Right lobe of liver (tissue), 6 donors: ENCODE measurements at regions not wholly inside any gene's neighbourhood (a gene's known extent, or its start where the extent isn't known, plus 50 kb on each side); places are given as distances from the start of the nearest gene placed in this dataset.

ENCODE experiments used
- ATAC-seq, 4 donors: fragments of 200-7000 bp; cut with Tn5 transposase; one replicate each; pipeline ENCODE4 v1.9.1; 2020; ENCODE audit warnings: mild to moderate bottlenecking in 4 of 4, moderate library complexity in 4 of 4
- DNase-seq, 3 donors: peaks; one replicate each; pipeline ENCODE4 v3.0.0-alpha.2; 2020
- H3K27ac ChIP-seq, 3 donors: fragments of 200-600 bp; one replicate each; pipeline ENCODE4 v1.8.0; 2022
- H3K27me3 ChIP-seq, 2 donors: fragments of 200-600 bp; one replicate each; pipeline ENCODE4 v1.8.0; 2022
- H3K36me3 ChIP-seq, 4 donors: fragments of 200-600 bp; sonication (generic) in 1 of 4; one replicate each; pipeline versions ENCODE4 v1.5.1 to v1.8.0; 2017 to 2022; ENCODE audit warnings: control low read depth in 1 of 4
- H3K4me1 ChIP-seq, 4 donors: fragments of 200-600 bp; sonication (generic) in 1 of 4; one replicate each; pipeline versions ENCODE4 v1.5.1 to v1.8.0; 2017 to 2022; ENCODE audit warnings: control low read depth in 1 of 4
- H3K4me3 ChIP-seq, 3 donors: fragments of 200-600 bp; one replicate each; pipeline ENCODE4 v1.8.0; 2022
- H3K9me3 ChIP-seq, 4 donors: fragments of 200-600 bp; sonication (generic) in 1 of 4; one replicate each; pipeline versions ENCODE4 v1.5.1 to v1.8.0; 2017 to 2022; ENCODE audit warnings: control low read depth in 1 of 4
- CTCF ChIP-seq, 4 donors: fragments of 200-600 bp in 3 of 4; fragments of 450-650 bp in 1 of 4; IDR thresholded peaks; one replicate each; pipeline versions ENCODE4 v1.5.1 to v1.8.0; 2016 to 2022; ENCODE audit warnings: antibody characterized with exemption in 4 of 4, mild to moderate bottlenecking in 2 of 4
- POLR2A ChIP-seq: fragments of 450-650 bp; IDR thresholded peaks from one replicate; pipeline ENCODE4 v1.6.1; 2017; ENCODE audit warnings: antibody characterized with exemption, mild to moderate bottlenecking
- WGBS: methylation state at CpG from one replicate; pipeline ENCODE4 v1.1.6; 2018; ENCODE audit warnings: low coverage, low lambda C conversion rate; ENCODE audit not compliant: insufficient coverage; ENCODE audit errors: missing lambda C conversion rate; 5-methylcytosine and 5-hydroxymethylcytosine counted together
- intact Hi-C, 2 donors: fragments of 100-400 bp; cut with DNase I; formaldehyde crosslinking; loops; one replicate each; pipeline versions ENCODE4 v1.11.2 to v1.14.1; 2022
- donor health status: DM: no; HTN: yes; CAD: no.
- donor health status: DM: no; HTN: no; CAD: no.
- donor health status: DM: no; HTN: no; CAD: no.
- donor health status: DM: no; HTN: yes; CAD: no.
- donor health status: DM: no; HTN: yes; CAD: no.

- no peak overlapping the region for H3K4me3 ChIP-seq
- no peak overlapping the region for H3K27ac ChIP-seq
- H3K27me3 ChIP-seq: no peaks in the 10 kb centered on the region
- ATAC-seq (no peak), DNase-seq (no peak)
- 75% methylated on average over 7 of the region's 8 CpGs for WGBS
- H3K4me1 ChIP-seq: no peaks in the 10 kb centered on the region
- no peaks in the 10 kb centered on the region for H3K36me3 ChIP-seq
- TF ChIP-seq POLR2A (no peak), CTCF (IDR thresholded peaks at IDR 0.05) (no peak)
- intact Hi-C loops: no loop called here
- no peaks in the 10 kb centered on the region for H3K9me3 ChIP-seq
Measured at GRCh38 chrX:7218321-7219152, 70.6 kb upstream of the PUDP start.

DNA sequence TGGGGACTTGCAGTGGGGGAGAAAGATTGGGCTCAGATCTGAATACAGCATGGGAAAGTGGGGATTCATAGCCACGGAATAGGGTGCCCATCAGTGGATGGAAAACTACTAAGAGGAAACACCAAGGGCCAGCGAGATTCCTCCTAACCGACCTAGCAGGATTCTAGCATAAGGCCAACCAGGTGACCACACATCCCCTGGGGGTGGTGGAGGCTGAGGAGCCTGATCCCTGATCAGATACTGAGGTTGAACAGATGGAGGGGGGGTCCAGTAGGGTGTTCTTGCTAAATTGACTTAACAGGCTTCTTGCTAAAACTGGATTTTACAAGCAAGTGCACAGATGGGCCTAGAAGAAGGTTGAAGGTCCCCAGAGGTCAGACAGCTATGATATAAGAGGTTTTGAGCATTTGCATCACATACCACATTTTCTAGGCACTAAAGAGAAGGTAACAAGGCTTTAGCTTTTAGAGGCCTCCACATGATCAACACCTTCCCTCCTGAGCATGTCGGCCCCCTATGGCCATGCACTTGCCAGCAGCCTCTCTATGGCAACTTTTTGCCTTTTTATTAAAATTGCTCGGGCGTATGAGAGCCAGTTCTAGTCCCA lies 69.1 kb upstream of the PUDP start:
- 83% methylated on average over 6 of the region's 6 CpGs for WGBS
- DNase-seq (no peak), ATAC-seq (no peak)
- H3K4me1 ChIP-seq: no peaks in the 10 kb centered on the region
- no peak overlapping the region for H3K27ac ChIP-seq
- H3K36me3 ChIP-seq: no peaks in the 10 kb centered on the region
- intact Hi-C loops: no loop called here
- no peaks in the 10 kb centered on the region for H3K9me3 ChIP-seq
- no peak overlapping the region for H3K4me3 ChIP-seq
- TF ChIP-seq POLR2A (no peak), CTCF (IDR thresholded peaks at IDR 0.05) (no peak)
- no peaks in the 10 kb centered on the region for H3K27me3 ChIP-seq

DNA sequence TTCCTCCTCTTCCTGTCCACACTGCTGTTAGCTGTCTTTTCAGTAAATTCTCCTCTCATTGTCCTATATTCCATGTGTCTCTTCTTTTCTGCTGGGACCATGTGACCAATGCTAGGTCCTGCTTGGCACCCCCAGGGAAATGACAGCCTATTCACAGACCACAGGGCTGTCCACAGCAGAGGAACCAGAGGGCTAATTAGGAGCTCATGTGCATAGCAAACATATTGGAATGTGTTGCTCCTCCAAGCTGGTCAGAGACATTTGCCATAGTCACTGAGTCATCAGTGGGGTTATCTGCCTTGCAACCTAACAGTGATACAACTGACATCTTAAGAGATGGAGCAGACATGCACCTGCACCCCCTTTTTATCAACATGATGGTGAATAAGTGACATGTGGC lies 67.9 kb upstream of the PUDP start:
- H3K9me3 ChIP-seq: no peaks in the 10 kb centered on the region
- DNase-seq (no peak), ATAC-seq (no peak)
- H3K27ac ChIP-seq: no peak overlapping the region
- H3K36me3 ChIP-seq: no peaks in the 10 kb centered on the region
- intact Hi-C loops: no loop called here
- no peaks in the 10 kb centered on the region for H3K4me1 ChIP-seq
- TF ChIP-seq POLR2A: no peak
- no peak for TF ChIP-seq CTCF (IDR thresholded peaks at IDR 0.05)
- no peaks in the 10 kb centered on the region for H3K27me3 ChIP-seq
- no peak overlapping the region for H3K4me3 ChIP-seq

DNA sequence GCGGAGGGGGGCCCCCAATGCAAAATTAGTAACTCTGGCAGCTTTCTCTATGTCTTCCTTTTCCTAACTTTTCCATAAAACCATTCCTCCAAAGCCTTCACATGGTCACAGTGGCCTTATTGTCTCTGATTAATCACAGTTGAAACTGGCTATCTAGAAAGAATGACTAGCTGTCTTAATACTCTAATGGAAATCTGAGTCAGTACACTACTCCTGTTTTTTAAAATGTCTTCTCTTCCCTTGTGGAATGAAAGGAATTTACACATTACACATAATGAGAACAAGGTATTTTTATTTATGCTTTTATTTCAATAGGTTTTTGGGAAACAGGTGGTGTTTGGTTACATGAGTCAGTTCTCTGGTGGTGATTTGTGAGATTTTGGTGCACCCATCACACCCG lies 66.3 kb upstream of the PUDP start:
- H3K36me3 ChIP-seq: no peaks in the 10 kb centered on the region
- no peaks in the 10 kb centered on the region for H3K4me1 ChIP-seq
- ATAC-seq: no peak
- no peaks in the 10 kb centered on the region for H3K9me3 ChIP-seq
- H3K4me3 ChIP-seq: no peak overlapping the region
- DNase-seq: no peak
- TF ChIP-seq CTCF (IDR thresholded peaks at IDR 0.05) (no peak), POLR2A (no peak)
- H3K27me3 ChIP-seq: no peaks in the 10 kb centered on the region
- H3K27ac ChIP-seq: no peak overlapping the region
- intact Hi-C loops: no loop called here
- WGBS: 81% methylated on average over 2 of the region's 2 CpGs
